ENCODE measurements at regions not wholly inside any gene's neighbourhood (a gene's known extent, or its start where the extent isn't known, plus 50 kb on each side); places are given as distances from the start of the nearest gene placed in this dataset.

- DNase-seq (ENCODE audit: low spot score), result no peak
Observed at GRCh38 chr2:190809139-190809764, 71.4 kb upstream of the GLS start.

GRCh38 chr2:190809876-190810525, 70.6 kb upstream of the GLS start:
- no peak for DNase-seq (ENCODE audit: low spot score)

GRCh38 chr2:190810981-190811587, 69.5 kb upstream of the GLS start:
- no peak for DNase-seq (ENCODE audit: low spot score)

- no peak for DNase-seq (ENCODE audit: low spot score)
Observed at GRCh38 chr2:190811811-190812210, 68.8 kb upstream of the GLS start.

GRCh38 chr2:190812506-190813294, 67.9 kb upstream of the GLS start:
- no peak for DNase-seq (ENCODE audit: low spot score)

- DNase-seq (ENCODE audit: low spot score), result no peak
Observed at GRCh38 chr2:190815226-190815625, 65.4 kb upstream of the GLS start.

- no peak for DNase-seq (ENCODE audit: low spot score)
Observed at GRCh38 chr2:190817082-190817481, 63.5 kb upstream of the GLS start.

- DNase-seq (ENCODE audit: low spot score), result no peak
Observed at GRCh38 chr2:190819840-190820301, 60.8 kb upstream of the GLS start.

GRCh38 chr2:190820416-190820815, 60.2 kb upstream of the GLS start:
- no peak for DNase-seq (ENCODE audit: low spot score)

- DNase-seq (ENCODE audit: low spot score), result no peak
Observed at GRCh38 chr2:190822043-190822442, 58.6 kb upstream of the GLS start.

GRCh38 chr2:190827720-190828119, 52.9 kb upstream of the GLS start:
- DNase-seq (ENCODE audit: low spot score), result no peak

- no peak for DNase-seq (ENCODE audit: low spot score)
Observed at GRCh38 chr2:190829642-190830041, 51.0 kb upstream of the GLS start.

Measured in CD4-positive, alpha-beta T cell treated with Interleukin-6 at 100 ng/mL for 8 hours (primary cell).